ENCODE measurements at regions not wholly inside any gene's neighbourhood (a gene's known extent, or its start where the extent isn't known, plus 50 kb on each side); places are given as distances from the start of the nearest gene placed in this dataset.

DNA sequence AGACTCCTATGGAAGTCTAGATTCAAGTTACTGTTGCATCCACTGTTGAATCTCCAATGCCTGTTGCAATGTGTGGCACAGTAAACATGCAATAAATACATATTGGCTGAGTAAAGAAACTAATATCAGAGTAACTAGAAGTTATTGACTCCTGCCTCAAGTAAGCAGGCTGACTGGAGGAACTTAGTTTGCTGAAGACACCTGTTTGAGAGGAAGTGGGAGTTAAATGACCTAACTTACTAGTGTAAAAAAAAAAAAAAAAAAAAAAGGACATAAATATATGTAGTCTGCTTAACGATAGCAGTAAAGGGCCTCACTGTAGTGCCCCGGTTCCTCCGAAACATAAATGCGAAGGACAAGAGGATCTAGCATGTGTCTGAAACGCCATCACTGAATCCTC is 249.8 kb upstream of the PRDM1 start:
- no peak overlapping the region for H3K27ac ChIP-seq (ENCODE audit: low read depth, low read length)
- no peaks in the 10 kb centered on the region for H3K9me3 ChIP-seq (ENCODE audit: control insufficient read depth, insufficient read depth, low read length)
- H3K9me2 ChIP-seq (replicated peaks; ENCODE audit: control insufficient read depth, low read length) = no peaks in the 10 kb centered on the region
- H3K4me3 ChIP-seq (ENCODE audit: low read length) = no peak overlapping the region
- no peaks in the 10 kb centered on the region for H3K79me2 ChIP-seq (ENCODE audit: control insufficient read depth, low read length)
- H3K36me3 ChIP-seq (ENCODE audit: control insufficient read depth, low read length) = no peaks in the 10 kb centered on the region
- H3K4me1 ChIP-seq (ENCODE audit: control insufficient read depth, low read length) = no peaks in the 10 kb centered on the region
- no peak overlapping the region for H3K4me2 ChIP-seq (ENCODE audit: low read length)
- H4K20me1 ChIP-seq (ENCODE audit: control insufficient read depth, insufficient read depth, low read depth, low read length) = no peaks in the 10 kb centered on the region
- no peaks in the 10 kb centered on the region for H3F3A ChIP-seq (ENCODE audit: control insufficient read depth, insufficient read depth)
- no peak for TF ChIP-seq EZH2phosphoT487 (IDR thresholded peaks at IDR 0.05; ENCODE audit: borderline replicate concordance, low read length)
- H3K27me3 ChIP-seq (ENCODE audit: control insufficient read depth, low read length) = no peaks in the 10 kb centered on the region

DNA sequence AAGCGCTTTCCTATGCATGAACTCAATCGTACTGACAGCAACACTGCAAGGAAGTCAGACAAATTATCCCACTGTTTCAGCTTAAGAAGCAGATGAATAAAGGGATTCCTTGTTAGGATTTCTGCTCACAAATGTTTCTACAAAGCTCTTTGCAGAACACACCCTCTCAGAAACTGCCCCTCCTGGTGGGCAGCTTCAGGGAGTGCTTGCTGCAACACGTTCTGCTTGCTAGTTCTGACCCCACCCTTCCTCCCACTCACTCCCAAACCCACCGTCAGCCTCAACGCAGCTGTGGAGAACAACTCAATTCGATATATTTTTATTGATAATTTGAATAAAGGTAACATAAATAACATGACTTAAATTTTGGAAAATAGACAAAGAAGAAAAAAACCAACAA is 250.8 kb upstream of the PRDM1 start:
- Histone ChIP-seq H3K4me2 (ENCODE audit: low read length) (no peak overlapping the region), H3F3A (ENCODE audit: control insufficient read depth, insufficient read depth) (no peaks in the 10 kb centered on the region), H3K9me3 (ENCODE audit: control insufficient read depth, insufficient read depth, low read length) (no peaks in the 10 kb centered on the region), H3K27ac (ENCODE audit: low read depth, low read length) (no peak overlapping the region), H3K4me3 (ENCODE audit: low read length) (no peak overlapping the region), H4K20me1 (ENCODE audit: control insufficient read depth, insufficient read depth, low read depth, low read length) (no peaks in the 10 kb centered on the region), H3K27me3 (ENCODE audit: control insufficient read depth, low read length) (no peaks in the 10 kb centered on the region), H3K9me2 (replicated peaks; ENCODE audit: control insufficient read depth, low read length) (no peaks in the 10 kb centered on the region), H3K4me1 (ENCODE audit: control insufficient read depth, low read length) (no peaks in the 10 kb centered on the region), H3K36me3 (ENCODE audit: control insufficient read depth, low read length) (no peaks in the 10 kb centered on the region), H3K79me2 (ENCODE audit: control insufficient read depth, low read length) (no peaks in the 10 kb centered on the region)
- TF ChIP-seq CTCF (IDR thresholded peaks at IDR 0.05; ENCODE audit: low read depth, low read length, poor library complexity, severe bottlenecking) = no peak
- no peak for TF ChIP-seq EZH2phosphoT487 (IDR thresholded peaks at IDR 0.05; ENCODE audit: borderline replicate concordance, low read length)

- Histone ChIP-seq H4K20me1 (ENCODE audit: control insufficient read depth, insufficient read depth, low read depth, low read length) (no peaks in the 10 kb centered on the region), H3K4me3 (ENCODE audit: low read length) (no peak overlapping the region), H3K79me2 (ENCODE audit: control insufficient read depth, low read length) (no peaks in the 10 kb centered on the region), H3K4me2 (ENCODE audit: low read length) (no peak overlapping the region), H3K27ac (ENCODE audit: low read depth, low read length) (no peak overlapping the region), H3K4me1 (ENCODE audit: control insufficient read depth, low read length) (no peaks in the 10 kb centered on the region), H3K36me3 (ENCODE audit: control insufficient read depth, low read length) (no peaks in the 10 kb centered on the region), H3F3A (ENCODE audit: control insufficient read depth, insufficient read depth) (no peaks in the 10 kb centered on the region), H3K9me2 (replicated peaks; ENCODE audit: control insufficient read depth, low read length) (no peaks in the 10 kb centered on the region), H3K27me3 (ENCODE audit: control insufficient read depth, low read length) (no peaks in the 10 kb centered on the region), H3K9me3 (ENCODE audit: control insufficient read depth, insufficient read depth, low read length) (no peaks in the 10 kb centered on the region)
- TF ChIP-seq CTCF (IDR thresholded peaks at IDR 0.05; ENCODE audit: low read depth, low read length, poor library complexity, severe bottlenecking) = no peak
- no peak for TF ChIP-seq EZH2phosphoT487 (IDR thresholded peaks at IDR 0.05; ENCODE audit: borderline replicate concordance, low read length)
Measured at GRCh38 chr6:105833959-105834947, 251.9 kb upstream of the PRDM1 start.

GRCh38 chr6:105832313-105832761 is 253.8 kb upstream of the PRDM1 start:
- no peaks in the 10 kb centered on the region for H3K27me3 ChIP-seq (ENCODE audit: control insufficient read depth, low read length)
- TF ChIP-seq EZH2phosphoT487 (IDR thresholded peaks at IDR 0.05; ENCODE audit: borderline replicate concordance, low read length) (no peak), CTCF (IDR thresholded peaks at IDR 0.05; ENCODE audit: low read depth, low read length, poor library complexity, severe bottlenecking) (no peak)
- no peaks in the 10 kb centered on the region for H4K20me1 ChIP-seq (ENCODE audit: control insufficient read depth, insufficient read depth, low read depth, low read length)
- no peaks in the 10 kb centered on the region for H3K36me3 ChIP-seq (ENCODE audit: control insufficient read depth, low read length)
- no peaks in the 10 kb centered on the region for H3K79me2 ChIP-seq (ENCODE audit: control insufficient read depth, low read length)
- no peaks in the 10 kb centered on the region for H3K9me3 ChIP-seq (ENCODE audit: control insufficient read depth, insufficient read depth, low read length)
- H3K4me2 ChIP-seq (ENCODE audit: low read length) = no peak overlapping the region
- no peak overlapping the region for H3K27ac ChIP-seq (ENCODE audit: low read depth, low read length)
- no peak overlapping the region for H3K4me3 ChIP-seq (ENCODE audit: low read length)
- H3K4me1 ChIP-seq (ENCODE audit: control insufficient read depth, low read length) = no peaks in the 10 kb centered on the region
- no peaks in the 10 kb centered on the region for H3K9me2 ChIP-seq (replicated peaks; ENCODE audit: control insufficient read depth, low read length)
- H3F3A ChIP-seq (ENCODE audit: control insufficient read depth, insufficient read depth) = no peaks in the 10 kb centered on the region

Measured in DOHH2 (cell line).